ENCODE measurements at regions not wholly inside any gene's neighbourhood (a gene's known extent, or its start where the extent isn't known, plus 50 kb on each side); places are given as distances from the start of the nearest gene placed in this dataset.

DNA sequence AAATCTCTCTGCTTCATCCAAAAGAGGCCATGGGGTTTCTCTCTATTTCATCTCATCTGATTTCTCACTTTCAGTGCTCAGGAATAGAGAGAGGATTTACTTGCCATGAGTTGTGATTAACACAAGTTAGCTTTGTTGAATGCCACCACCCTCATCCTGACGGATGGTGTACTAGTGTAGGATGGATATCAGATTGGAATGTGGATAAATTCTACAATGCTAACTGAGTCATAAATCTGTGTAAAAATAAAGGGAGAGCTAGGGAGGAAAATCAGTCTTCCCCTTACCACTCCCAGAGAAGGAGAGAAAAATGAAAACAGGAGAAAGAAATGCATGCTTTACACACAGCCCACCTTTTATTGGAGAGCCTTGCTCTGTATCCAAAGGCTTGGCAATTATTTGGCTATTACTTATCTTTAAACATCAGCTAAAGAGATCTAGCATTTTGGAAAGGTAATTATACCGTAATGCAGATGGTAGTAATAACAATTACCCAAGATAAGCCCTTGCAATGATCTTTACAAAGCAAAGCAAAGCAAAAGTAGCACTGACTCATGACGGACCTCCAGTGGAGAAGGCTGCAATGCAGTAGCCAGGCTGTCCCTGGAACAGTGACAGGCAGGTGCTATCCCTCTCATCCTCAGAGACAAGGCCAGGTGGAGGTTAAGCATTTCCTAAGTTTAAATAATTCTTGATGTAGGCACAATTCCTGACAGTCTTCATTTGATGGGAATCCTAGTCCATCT is 306.3 kb upstream of the PPARGC1A start:
- Histone ChIP-seq H3K4me1 (ENCODE audit: insufficient read depth) (no peaks in the 10 kb centered on the region), H3K9me3 (no peaks in the 10 kb centered on the region), H3K36me3 (no peaks in the 10 kb centered on the region), H3K27ac (no peak overlapping the region), H3K27me3 (no peaks in the 10 kb centered on the region), H3K4me3 (no peak overlapping the region)
- TF ChIP-seq, protein P1, sequence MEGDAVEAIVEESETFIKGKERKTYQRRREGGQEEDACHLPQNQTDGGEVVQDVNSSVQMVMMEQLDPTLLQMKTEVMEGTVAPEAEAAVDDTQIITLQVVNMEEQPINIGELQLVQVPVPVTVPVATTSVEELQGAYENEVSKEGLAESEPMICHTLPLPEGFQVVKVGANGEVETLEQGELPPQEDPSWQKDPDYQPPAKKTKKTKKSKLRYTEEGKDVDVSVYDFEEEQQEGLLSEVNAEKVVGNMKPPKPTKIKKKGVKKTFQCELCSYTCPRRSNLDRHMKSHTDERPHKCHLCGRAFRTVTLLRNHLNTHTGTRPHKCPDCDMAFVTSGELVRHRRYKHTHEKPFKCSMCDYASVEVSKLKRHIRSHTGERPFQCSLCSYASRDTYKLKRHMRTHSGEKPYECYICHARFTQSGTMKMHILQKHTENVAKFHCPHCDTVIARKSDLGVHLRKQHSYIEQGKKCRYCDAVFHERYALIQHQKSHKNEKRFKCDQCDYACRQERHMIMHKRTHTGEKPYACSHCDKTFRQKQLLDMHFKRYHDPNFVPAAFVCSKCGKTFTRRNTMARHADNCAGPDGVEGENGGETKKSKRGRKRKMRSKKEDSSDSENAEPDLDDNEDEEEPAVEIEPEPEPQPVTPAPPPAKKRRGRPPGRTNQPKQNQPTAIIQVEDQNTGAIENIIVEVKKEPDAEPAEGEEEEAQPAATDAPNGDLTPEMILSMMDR (IDR thresholded peaks at IDR 0.05) = no peak
- no peak for TF ChIP-seq EP300 (IDR thresholded peaks at IDR 0.05)
- TF ChIP-seq POLR2A (IDR thresholded peaks at IDR 0.05) = no peak
- no peak for DNase-seq
- WGBS, 3 donors = 59 to 68% (median 59%) methylated on average over 3 of the region's 3 CpGs
- intact Hi-C loops (cut with DNase I) = no loop called here

DNA sequence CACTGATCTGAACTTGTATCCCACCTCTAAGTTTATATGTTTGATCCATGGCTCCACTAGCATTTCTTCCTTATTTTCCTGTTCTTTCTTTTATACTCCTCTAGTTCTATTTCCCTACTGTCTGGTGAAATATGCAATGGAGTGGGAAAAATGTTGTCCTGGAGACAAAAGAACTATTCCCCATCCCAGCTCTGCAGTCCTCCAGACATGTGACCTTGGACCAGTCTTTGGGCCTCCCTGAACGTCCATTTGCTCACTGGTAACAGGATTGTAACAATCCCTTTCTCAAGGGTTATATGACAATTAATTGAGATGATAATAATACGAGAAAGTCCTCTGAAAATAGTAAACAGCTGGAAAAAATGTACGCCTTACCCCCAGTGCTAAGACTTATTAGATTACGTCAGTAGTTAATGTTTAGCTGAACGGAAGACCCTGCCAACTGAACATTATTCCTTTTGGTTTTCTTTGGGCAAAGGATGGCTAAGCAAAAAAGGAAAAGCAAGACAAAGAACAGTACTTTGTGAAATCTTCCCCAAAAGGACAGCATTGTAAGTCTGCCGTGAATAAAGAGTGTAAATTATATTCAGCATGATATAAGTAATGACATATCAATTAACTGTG is 302.3 kb upstream of the PPARGC1A start:
- Histone ChIP-seq H3K27ac (no peak overlapping the region), H3K9me3 (no peaks in the 10 kb centered on the region), H3K27me3 (no peaks in the 10 kb centered on the region), H3K4me3 (no peak overlapping the region), H3K36me3 (no peaks in the 10 kb centered on the region), H3K4me1 (ENCODE audit: insufficient read depth) (no peaks in the 10 kb centered on the region)
- no peak for DNase-seq
- TF ChIP-seq, protein P1 (IDR thresholded peaks at IDR 0.05) = no peak
- TF ChIP-seq POLR2A (IDR thresholded peaks at IDR 0.05) (no peak), EP300 (IDR thresholded peaks at IDR 0.05) (no peak)
- intact Hi-C loops (cut with DNase I) = no loop called here
- 80 to 84% (median 81%) methylated on average over 6 of the region's 6 CpGs for WGBS, 3 donors

DNA sequence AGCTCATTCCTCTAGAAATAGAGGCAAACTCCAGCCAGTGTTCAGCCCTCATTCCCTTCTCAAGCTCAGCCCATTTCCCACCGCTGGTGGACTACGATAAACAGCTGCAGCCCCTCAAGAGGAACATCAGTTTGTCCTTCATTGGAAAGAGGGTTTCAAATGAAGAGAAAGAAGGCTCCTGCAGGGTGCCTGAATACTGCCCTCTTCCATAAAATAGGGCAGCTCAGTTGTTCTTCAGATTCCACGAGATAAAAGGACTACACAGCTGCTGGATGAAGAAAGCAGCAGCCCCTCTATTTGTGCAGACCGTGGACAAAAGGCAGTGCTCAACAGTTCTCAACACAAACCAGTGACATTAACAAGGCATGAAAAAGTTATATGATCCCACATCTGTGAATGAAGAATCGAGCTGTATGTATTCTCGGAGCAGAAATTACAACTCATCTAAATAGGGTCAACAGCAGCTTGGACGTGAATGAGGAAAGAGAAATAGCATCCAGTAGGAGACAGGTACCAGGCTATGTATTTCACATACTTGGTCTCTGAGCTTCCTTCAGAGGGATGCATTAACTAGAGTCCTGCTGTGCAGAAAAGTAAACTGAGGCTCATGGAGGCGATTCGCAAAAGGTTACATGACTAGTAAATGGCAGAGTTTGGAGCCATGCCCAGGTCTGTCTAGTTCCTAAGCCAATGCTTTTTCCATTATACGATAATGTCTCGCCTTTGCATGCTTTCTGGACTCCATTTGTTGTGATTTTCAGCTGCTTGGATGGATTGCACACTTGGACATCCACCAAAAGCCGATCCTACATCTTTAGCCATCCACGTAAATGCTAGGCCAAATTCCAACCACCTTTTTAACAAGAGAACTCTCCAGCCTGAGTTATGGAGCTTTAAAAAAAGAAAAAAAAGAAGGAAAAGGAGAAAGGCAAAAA is 301.2 kb upstream of the PPARGC1A start:
- Histone ChIP-seq H3K27ac (no peak overlapping the region), H3K27me3 (no peaks in the 10 kb centered on the region), H3K9me3 (no peaks in the 10 kb centered on the region), H3K4me3 (no peak overlapping the region), H3K36me3 (no peaks in the 10 kb centered on the region), H3K4me1 (ENCODE audit: insufficient read depth) (no peaks in the 10 kb centered on the region)
- intact Hi-C loops (cut with DNase I) = no loop called here
- TF ChIP-seq POLR2A (IDR thresholded peaks at IDR 0.05) (no peak), EP300 (IDR thresholded peaks at IDR 0.05) (no peak)
- TF ChIP-seq, protein P1 (IDR thresholded peaks at IDR 0.05) = no peak
- no peak for DNase-seq
- 49 to 71% (median 64%) methylated on average over 13 of the region's 13 CpGs for WGBS, 3 donors

DNA sequence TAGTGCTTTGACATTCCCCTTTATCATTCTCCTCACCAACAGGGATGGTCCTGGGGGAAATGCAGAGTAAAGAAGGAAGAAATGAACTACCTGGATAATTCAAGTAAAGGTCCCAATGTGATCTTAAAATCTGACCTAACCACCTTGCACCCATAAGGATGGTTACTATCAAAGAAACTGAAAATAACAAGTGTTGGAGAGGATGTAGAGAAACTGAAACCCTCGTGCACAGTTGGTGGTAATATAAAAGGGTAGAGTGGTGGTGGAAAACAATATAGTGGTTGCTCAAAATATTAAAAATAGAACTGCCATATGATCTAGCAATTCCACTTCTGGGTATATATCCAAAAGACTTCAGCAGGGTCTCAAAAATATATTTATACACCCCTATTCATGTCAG is 298.6 kb upstream of the PPARGC1A start:
- intact Hi-C loops (cut with DNase I) = no loop called here
- no peak for DNase-seq
- 83 to 92% (median 83%) methylated on average over 1 of the region's 1 CpG for WGBS, 3 donors
- Histone ChIP-seq H3K4me1 (ENCODE audit: insufficient read depth) (no peaks in the 10 kb centered on the region), H3K9me3 (no peaks in the 10 kb centered on the region), H3K27me3 (no peaks in the 10 kb centered on the region), H3K4me3 (no peak overlapping the region), H3K36me3 (no peaks in the 10 kb centered on the region), H3K27ac (no peak overlapping the region)
- no peak for TF ChIP-seq EP300 (IDR thresholded peaks at IDR 0.05)
- TF ChIP-seq POLR2A (IDR thresholded peaks at IDR 0.05) = no peak
- TF ChIP-seq, protein P1 (IDR thresholded peaks at IDR 0.05) = no peak

All from ovary (tissue), 7 donors.